COLO829 (cell line): ENCODE measurements at regions not wholly inside any gene's neighbourhood (a gene's known extent, or its start where the extent isn't known, plus 50 kb on each side); places are given as distances from the start of the nearest gene placed in this dataset.

Experiments used
- DNase-seq: peaks from one replicate; pipeline ENCODE4 v3.0.0; 2012; ENCODE audit warnings: low spot score

DNA sequence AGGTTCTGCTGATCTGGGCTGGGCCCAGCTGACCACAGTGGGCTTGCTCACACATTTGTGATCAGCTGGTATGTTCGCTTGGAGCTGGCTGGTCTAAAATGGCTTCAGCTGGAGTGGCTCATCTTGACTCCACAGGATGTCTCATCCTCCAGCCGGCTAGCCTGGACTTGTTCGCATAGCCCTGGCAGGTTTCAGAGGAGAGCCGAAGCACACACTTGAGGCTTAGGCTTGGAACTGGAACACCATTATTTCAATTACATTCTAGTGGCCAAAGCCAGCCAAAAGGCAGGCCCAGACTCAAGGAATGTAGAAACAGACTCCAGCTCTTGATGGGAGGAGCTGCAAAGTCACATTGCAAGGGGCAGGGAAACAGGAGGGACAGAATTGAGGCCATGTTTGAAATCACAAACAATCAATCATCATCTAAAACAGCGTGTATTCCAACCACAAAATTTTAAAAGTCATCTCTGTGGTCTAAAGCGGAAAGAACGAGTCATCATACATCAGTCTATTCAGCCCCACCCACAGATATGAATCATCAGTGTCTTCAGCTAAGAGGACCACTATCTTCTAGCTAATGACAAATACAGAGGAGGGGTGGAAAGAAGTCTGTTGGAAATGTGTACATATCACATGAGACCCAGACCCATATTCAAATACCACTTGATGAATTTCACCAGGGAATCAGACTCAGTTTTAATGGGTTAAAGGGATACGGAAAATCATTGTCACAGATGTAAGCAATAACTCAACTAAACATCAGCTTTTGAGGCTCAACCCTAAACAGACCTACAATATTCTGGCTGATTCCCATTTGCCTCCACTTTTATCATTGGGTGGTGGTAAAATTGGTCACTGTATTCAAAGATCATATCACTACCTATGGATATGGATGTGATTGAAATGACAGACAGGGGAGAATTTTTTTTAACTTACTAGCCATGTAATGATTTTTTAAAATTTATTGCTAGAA is 139.0 kb upstream of the MKLN1 start:
- DNase-seq, result peak; percentile 100

DNA sequence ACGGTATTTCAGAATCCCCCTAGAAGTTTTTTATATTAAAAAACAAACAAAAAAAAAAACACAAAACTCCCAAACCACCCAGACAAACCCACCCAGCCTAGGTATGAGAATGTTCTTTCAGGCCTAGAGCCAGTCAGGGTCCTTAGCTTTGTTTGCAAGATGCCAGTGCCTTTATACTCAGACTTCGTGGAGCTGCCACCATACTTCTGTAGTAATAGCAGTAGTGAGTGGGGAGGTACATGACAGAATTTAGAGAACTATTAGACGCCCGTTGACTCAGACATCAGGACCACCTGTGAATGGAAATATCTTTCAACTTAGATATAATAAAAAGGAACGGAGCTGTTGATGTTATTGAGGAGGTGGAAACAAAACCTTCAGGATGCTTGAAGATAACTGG is 138.2 kb upstream of the MKLN1 start:
- DNase-seq, result no peak

GRCh38 chr7:131190146-131190545 is 137.5 kb upstream of the MKLN1 start:
- no peak for DNase-seq

DNA sequence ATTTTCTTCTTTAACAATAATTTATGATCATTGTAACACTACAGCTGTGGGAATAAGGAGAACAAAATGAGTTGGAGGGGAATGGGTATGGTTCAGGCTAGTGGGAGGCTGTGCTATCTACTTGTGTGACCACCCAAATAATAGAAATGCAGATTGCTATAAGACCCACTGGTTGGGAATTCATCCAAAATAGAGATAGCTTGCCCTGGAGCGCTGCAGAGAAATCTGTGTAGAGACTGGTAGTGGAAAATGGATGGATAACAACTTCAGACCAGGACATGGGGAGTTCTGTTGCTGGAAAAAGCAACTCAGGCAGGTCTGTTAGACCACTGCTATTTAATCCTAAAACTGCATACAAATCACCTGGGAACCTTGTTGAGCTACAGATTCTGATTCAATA is 137.1 kb upstream of the MKLN1 start:
- no peak for DNase-seq

DNA sequence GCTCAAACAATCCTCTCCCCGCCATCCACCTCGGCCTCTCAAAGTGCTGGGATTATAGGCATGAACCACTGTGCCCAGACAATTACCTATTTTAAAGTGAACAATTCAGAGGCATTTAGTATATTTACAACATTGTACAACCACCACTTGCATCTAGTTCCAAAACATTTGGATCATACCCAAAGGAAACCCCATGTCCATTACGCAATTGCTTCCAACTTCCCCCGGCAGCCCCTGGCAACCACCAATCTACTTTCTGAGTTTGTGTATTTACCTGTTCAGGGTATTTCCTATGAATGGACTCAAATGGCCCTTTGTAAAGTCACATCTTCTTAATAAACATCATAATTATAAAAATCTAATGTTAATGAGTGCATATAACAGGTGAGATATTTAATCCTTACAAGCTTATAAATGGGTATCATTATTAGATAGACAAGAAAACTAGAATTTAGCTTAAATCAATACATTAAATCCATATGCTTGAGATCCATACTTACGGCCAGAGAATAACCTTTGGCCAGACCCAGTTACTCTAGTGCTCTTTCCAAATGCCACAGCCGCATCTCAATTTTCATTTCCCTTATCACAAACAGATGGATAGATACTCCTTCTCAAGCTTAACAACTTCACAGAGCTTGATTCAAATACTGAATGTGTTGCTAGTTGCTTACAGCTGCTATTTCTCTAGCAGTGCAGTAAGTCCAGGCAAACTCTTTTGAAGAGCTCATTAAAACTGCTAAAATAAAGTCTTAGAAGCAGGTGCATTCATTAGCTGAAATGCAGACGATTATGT is 133.4 kb upstream of the MKLN1 start:
- no peak for DNase-seq

- peak; percentile 81 for DNase-seq
Observed at GRCh38 chr7:131196803-131197202, 130.9 kb upstream of the MKLN1 start.

GRCh38 chr7:131197920-131198615 is 129.6 kb upstream of the MKLN1 start:
- no peak for DNase-seq

- no peak for DNase-seq
Observed at GRCh38 chr7:131202451-131202850, 125.2 kb upstream of the MKLN1 start.

DNA sequence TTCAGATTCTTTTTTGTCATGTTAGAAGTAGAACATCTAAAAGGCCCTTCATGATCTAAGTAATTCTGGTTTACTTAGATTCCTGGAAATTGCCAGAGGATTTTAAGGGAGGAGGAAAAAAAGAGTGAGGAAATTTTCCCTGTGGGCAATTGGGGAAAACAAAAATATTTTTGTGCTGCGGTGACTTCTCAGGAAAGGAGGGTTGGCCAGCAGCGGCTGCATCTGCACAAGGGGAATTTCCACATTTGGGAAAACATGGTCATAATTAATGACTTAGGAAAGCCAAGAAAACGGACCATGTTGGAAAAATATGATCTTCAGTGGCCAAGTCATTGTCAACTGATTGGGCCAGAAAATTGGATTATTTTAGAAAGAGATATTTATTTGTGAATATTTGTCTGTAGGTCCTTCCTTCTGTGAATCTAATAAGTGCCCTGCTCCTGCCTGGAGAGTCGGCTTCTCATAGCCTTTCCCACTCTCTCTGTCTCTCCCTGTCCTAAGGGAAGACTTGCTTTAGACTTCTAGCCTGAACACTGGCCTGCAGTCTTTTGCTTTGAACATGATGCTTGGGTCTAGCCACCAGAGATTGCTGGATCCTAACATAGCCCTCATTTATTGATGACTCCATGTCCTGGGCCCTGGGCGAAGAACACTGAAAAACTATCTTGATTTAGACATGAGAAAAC is 124.2 kb upstream of the MKLN1 start:
- no peak for DNase-seq

- DNase-seq, result no peak
Observed at GRCh38 chr7:131208777-131209176, 118.9 kb upstream of the MKLN1 start.

- DNase-seq, result no peak
Observed at GRCh38 chr7:131210618-131211017, 117.1 kb upstream of the MKLN1 start.

- no peak for DNase-seq
Observed at GRCh38 chr7:131211500-131211899, 116.2 kb upstream of the MKLN1 start.

DNA sequence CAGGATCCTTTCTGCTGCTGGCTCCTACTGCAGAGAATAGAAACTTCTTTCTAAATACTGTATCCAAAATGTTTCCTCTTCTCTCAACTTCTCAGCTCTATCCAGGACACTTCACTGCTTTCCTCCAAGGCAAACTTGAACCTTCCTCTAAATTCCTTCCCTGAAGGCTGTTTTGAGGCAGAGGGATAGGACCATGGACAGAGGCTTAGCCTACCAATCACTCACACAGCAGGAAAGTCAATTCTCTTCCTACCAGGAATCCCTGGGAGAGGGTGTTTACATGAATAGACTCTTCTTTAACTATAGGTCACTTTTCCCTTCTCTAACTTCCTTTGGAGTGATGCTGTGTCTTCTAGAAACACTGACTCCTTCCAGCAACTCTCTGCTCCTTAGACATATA is 115.6 kb upstream of the MKLN1 start:
- DNase-seq, result no peak

DNA sequence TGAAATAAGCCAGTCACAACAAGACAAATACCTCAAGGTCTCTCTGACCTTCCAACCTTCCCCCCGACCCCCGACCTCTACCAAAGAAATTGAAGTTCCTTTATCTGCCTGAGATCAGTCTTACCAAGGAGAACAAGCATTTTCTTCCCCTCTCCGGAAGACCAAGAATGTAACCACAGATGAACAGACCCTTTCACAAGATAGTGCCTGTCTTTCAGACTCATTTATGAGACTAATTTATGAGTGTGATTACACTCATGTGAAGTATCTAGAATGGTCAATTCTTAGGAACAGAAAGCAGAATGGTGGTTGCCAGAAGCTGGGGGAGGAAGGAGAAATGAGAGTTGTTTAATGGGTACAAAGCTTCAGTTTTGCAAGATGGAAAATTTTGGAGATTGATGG is 108.9 kb upstream of the MKLN1 start:
- DNase-seq, result peak; percentile 71

GRCh38 chr7:131219312-131220041 is 108.2 kb upstream of the MKLN1 start:
- no peak for DNase-seq

- DNase-seq, result no peak
Observed at GRCh38 chr7:131221061-131221460, 106.6 kb upstream of the MKLN1 start.

DNA sequence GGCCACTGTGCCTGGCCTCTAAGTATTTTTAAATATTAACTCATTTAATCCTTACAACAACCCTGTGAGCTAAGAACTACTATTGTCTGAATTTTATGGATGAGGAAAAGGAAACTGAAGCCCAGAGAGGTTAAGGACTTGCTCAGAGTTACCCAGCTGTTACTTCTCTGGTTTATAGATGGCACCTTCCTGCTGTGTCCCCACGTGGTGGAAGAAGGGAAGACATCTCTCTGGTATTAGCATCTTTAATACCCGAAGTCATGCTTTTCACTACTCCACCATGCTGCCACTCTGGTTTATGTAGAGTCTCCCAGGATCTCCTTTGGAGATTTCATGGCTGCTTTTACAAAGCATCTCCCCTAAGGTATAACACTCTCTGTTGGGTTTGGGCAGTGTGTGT is 105.5 kb upstream of the MKLN1 start:
- DNase-seq, result no peak

DNA sequence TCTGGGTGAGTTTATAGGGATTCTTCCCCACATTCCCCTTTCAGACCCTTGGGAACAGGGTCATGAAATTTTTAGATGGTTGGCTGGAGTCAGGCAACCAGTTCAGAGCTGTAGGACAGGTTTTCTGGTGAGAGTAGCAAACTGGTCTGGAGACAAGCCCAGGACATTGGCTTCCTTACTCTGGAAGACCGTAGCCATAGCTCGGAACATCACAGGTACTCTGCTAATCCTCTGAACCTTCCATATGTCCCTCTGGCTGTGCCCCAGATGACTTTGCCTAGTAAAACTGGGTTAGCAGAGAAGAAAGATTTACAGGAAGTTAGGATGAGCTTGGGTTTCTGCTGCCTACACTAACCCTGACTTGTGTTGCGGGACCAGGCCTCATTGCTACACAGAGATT is 104.5 kb upstream of the MKLN1 start:
- no peak for DNase-seq

GRCh38 chr7:131224996-131225395 is 102.7 kb upstream of the MKLN1 start:
- no peak for DNase-seq

DNA sequence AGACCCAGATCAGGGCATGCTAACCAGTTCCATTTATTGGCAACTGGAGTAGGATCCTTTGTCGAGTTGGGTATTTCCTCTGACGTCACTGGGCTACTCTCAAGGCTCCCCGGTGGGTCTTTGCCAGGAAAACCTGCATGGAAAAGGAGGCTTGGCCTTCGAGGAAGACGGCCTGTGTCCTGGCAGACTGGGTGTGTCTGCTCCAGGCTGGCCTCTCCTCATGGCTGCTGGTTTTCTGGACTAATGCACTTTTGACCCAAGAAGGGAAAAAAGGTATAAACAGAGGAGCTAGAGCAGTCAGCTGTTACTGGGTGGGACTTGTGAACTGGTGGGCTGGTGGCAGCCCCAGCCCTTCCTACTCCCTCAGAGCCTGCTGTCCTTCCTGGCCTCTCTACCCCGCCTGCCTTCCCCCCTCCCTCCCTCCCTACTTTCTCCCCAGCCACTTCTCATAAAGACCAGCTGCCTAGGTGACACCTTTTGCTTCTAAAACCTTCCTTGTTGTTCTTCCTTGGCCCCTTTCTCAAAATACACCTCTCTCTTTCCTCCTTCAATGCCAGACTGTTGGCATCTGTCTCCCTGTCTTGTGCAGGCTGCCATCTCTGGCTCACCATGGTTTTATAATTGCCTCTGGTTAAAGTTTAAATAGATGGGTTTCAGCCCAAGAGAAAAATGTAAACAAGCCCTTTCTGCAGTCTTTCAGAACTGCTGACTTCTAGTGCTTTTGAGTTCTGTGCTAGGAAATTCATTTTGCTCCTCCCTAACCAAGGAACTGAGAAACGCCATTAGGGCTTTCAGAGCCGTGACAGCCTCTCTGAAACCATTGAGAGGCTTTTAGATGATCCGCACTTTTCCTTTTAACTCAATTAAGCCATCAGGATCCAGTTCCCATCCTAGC is 101.8 kb upstream of the MKLN1 start:
- no peak for DNase-seq
